Suprapubic skin (tissue), 4 donors: ENCODE measurements at regions not wholly inside any gene's neighbourhood (a gene's known extent, or its start where the extent isn't known, plus 50 kb on each side); places are given as distances from the start of the nearest gene placed in this dataset.

Experiments used
- DNase-seq, 2 donors: peaks; one replicate each; pipeline ENCODE4 v3.0.0-alpha.2; 2019; ENCODE audit warnings: low spot score in 2 of 2
- H3K27ac ChIP-seq: fragments of 200-600 bp; sonication (generic); one replicate; pipeline ENCODE4 v1.5.1; 2019
- H3K27me3 ChIP-seq: fragments of 200-600 bp; sonication (generic); one replicate; pipeline ENCODE4 v1.5.1; 2019
- H3K36me3 ChIP-seq: fragments of 200-600 bp; sonication (generic); one replicate; pipeline ENCODE4 v1.5.1; 2019
- H3K4me1 ChIP-seq: fragments of 200-600 bp; sonication (generic); one replicate; pipeline ENCODE4 v1.5.1; 2019
- H3K4me3 ChIP-seq: fragments of 200-600 bp; sonication (generic); one replicate; pipeline ENCODE4 v1.5.1; 2019; ENCODE audit warnings: mild to moderate bottlenecking
- H3K9me3 ChIP-seq: fragments of 200-600 bp; sonication (generic); one replicate; pipeline ENCODE4 v1.5.1; 2019
- EP300 ChIP-seq: sonication (generic); formaldehyde crosslinking; IDR thresholded peaks from one replicate; pipeline ENCODE4 v1.6.1; 2017; ENCODE audit warnings: antibody characterized with exemption
- POLR2A ChIP-seq, 2 donors: fragments of 450-650 bp; IDR thresholded peaks; one replicate each; pipeline ENCODE4 v1.6.1; 2017; ENCODE audit warnings: antibody characterized with exemption in 2 of 2, mild to moderate bottlenecking in 2 of 2, moderate library complexity in 2 of 2
- POLR2AphosphoS5 ChIP-seq, 3 donors: sonication (generic); formaldehyde crosslinking; IDR thresholded peaks; one replicate each; pipeline ENCODE4 v1.6.1; 2017; ENCODE audit warnings: antibody characterized with exemption in 3 of 3
- WGBS: methylation state at CpG from one replicate; pipeline ENCODE4 v1.1.5; 2018; 5-methylcytosine and 5-hydroxymethylcytosine counted together
- TF ChIP-seq, protein P1 (sequence below), 2 donors: fragments of 200-600 bp in 1 of 2; fragments of 450-650 bp in 1 of 2; sonication (generic) in 1 of 2; IDR thresholded peaks; one replicate each; pipeline ENCODE4 v1.5.1; 2016 to 2019; ENCODE audit warnings: antibody characterized with exemption in 2 of 2, mild to moderate bottlenecking in 1 of 2, moderate library complexity in 1 of 2

GRCh38 chr19:28500982-28501630 lies 711.8 kb downstream of the UQCRFS1 start:
- 86% methylated on average over 9 of the region's 9 CpGs for WGBS
- no peak for DNase-seq

GRCh38 chr19:28500296-28500695 lies 712.7 kb downstream of the UQCRFS1 start:
- 82% methylated on average over 3 of the region's 3 CpGs for WGBS
- no peak for TF ChIP-seq POLR2A (IDR thresholded peaks at IDR 0.05)
- TF ChIP-seq POLR2AphosphoS5 (IDR thresholded peaks at IDR 0.05) = no peak
- TF ChIP-seq EP300 = no peak
- TF ChIP-seq, protein P1, sequence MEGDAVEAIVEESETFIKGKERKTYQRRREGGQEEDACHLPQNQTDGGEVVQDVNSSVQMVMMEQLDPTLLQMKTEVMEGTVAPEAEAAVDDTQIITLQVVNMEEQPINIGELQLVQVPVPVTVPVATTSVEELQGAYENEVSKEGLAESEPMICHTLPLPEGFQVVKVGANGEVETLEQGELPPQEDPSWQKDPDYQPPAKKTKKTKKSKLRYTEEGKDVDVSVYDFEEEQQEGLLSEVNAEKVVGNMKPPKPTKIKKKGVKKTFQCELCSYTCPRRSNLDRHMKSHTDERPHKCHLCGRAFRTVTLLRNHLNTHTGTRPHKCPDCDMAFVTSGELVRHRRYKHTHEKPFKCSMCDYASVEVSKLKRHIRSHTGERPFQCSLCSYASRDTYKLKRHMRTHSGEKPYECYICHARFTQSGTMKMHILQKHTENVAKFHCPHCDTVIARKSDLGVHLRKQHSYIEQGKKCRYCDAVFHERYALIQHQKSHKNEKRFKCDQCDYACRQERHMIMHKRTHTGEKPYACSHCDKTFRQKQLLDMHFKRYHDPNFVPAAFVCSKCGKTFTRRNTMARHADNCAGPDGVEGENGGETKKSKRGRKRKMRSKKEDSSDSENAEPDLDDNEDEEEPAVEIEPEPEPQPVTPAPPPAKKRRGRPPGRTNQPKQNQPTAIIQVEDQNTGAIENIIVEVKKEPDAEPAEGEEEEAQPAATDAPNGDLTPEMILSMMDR (IDR thresholded peaks at IDR 0.05) = no peak

More at GRCh38 chr19:28500982-28501630, 711.8 kb downstream of the UQCRFS1 start:
- Histone ChIP-seq H3K27ac (no peak overlapping the region), H3K4me1 (no peaks in the 10 kb centered on the region), H3K4me3 (no peak overlapping the region), H3K9me3 (no peaks in the 10 kb centered on the region), H3K27me3 (no peaks in the 10 kb centered on the region), H3K36me3 (no peaks in the 10 kb centered on the region)
- no peak for TF ChIP-seq POLR2A (IDR thresholded peaks at IDR 0.05)
- TF ChIP-seq, protein P1 (IDR thresholded peaks at IDR 0.05) = no peak
- no peak for TF ChIP-seq POLR2AphosphoS5 (IDR thresholded peaks at IDR 0.05)
- no peak for TF ChIP-seq EP300

GRCh38 chr19:28498404-28498976 lies 714.5 kb downstream of the UQCRFS1 start:
- WGBS = 85% methylated on average over 7 of the region's 7 CpGs
- no peaks in the 10 kb centered on the region for H3K27me3 ChIP-seq
- no peak overlapping the region for H3K4me3 ChIP-seq
- TF ChIP-seq POLR2A (IDR thresholded peaks at IDR 0.05) = no peak
- no peak for TF ChIP-seq POLR2AphosphoS5 (IDR thresholded peaks at IDR 0.05)
- TF ChIP-seq EP300 = no peak
- TF ChIP-seq, protein P1 (IDR thresholded peaks at IDR 0.05) = no peak
- no peak overlapping the region for H3K27ac ChIP-seq
- no peaks in the 10 kb centered on the region for H3K9me3 ChIP-seq
- H3K4me1 ChIP-seq = no peaks in the 10 kb centered on the region
- no peak for DNase-seq
- H3K36me3 ChIP-seq = no peaks in the 10 kb centered on the region

More at GRCh38 chr19:28500296-28500695, 712.7 kb downstream of the UQCRFS1 start:
- no peak for DNase-seq
- Histone ChIP-seq H3K4me3 (no peak overlapping the region), H3K27ac (no peak overlapping the region), H3K9me3 (no peaks in the 10 kb centered on the region), H3K36me3 (no peaks in the 10 kb centered on the region), H3K4me1 (no peaks in the 10 kb centered on the region), H3K27me3 (no peaks in the 10 kb centered on the region)

DNA sequence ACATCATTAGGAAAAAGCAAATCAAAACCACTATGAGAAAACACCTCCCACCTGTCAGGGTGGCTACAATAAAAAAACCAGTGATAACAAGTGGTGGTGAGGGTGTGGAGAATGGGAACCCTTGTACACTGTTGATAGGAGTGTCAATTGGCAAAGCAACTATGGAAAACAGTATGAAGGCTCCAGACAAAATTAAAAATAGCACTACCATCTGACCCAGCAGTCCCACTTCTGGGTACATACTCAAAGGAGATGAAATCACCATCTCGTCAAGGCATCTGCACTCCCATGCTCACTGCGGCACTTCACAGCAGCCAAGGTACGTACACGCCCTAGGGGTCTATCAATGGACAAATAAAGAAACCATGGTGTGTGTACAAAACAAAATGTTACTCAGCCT lies 715.1 kb downstream of the UQCRFS1 start:
- H3K4me3 ChIP-seq = no peak overlapping the region
- TF ChIP-seq EP300 (no peak), POLR2AphosphoS5 (IDR thresholded peaks at IDR 0.05) (no peak), POLR2A (IDR thresholded peaks at IDR 0.05) (no peak)
- TF ChIP-seq, protein P1 (IDR thresholded peaks at IDR 0.05) = no peak
- no peaks in the 10 kb centered on the region for H3K4me1 ChIP-seq
- no peaks in the 10 kb centered on the region for H3K9me3 ChIP-seq
- no peaks in the 10 kb centered on the region for H3K27me3 ChIP-seq
- WGBS = 79% methylated on average over 4 of the region's 4 CpGs
- no peak overlapping the region for H3K27ac ChIP-seq
- DNase-seq = no peak
- no peaks in the 10 kb centered on the region for H3K36me3 ChIP-seq

GRCh38 chr19:28497137-28497536 lies 715.8 kb downstream of the UQCRFS1 start:
- TF ChIP-seq EP300 = no peak
- DNase-seq = no peak
- Histone ChIP-seq H3K27ac (no peak overlapping the region), H3K9me3 (no peaks in the 10 kb centered on the region), H3K36me3 (no peaks in the 10 kb centered on the region), H3K4me1 (no peaks in the 10 kb centered on the region), H3K27me3 (no peaks in the 10 kb centered on the region), H3K4me3 (no peak overlapping the region)
- WGBS = 80% methylated on average over 5 of the region's 5 CpGs
